ENCODE measurements at regions not wholly inside any gene's neighbourhood (a gene's known extent, or its start where the extent isn't known, plus 50 kb on each side); places are given as distances from the start of the nearest gene placed in this dataset.
"Not testable (repeated sequence)": the region's sequence is repeated elsewhere in the genome, so short reads cannot be mapped to it uniquely, and the experiment has no call there.

GRCh38 chr5:101212942-101213514 is 309.9 kb upstream of the ST8SIA4 start:
- H3K27me3 ChIP-seq: no peaks in the 10 kb centered on the region
- WGBS, 2 donors: 76 to 82% methylated on average over 10 of the region's 10 CpGs

GRCh38 chr5:101206534-101206933 is 303.5 kb upstream of the ST8SIA4 start:
- no peak overlapping the region for H3K4me3 ChIP-seq
- no peaks in the 10 kb centered on the region for H3K9me3 ChIP-seq
- no peak for DNase-seq (ENCODE audit: low spot score in 2 of 2)
- no peaks in the 10 kb centered on the region for H3K27me3 ChIP-seq
- no peak overlapping the region for H3K27ac ChIP-seq
- H3K36me3 ChIP-seq: no peaks in the 10 kb centered on the region
- no peak for TF ChIP-seq POLR2A (IDR thresholded peaks at IDR 0.05)
- H3K4me1 ChIP-seq: no peaks in the 10 kb centered on the region

More at GRCh38 chr5:101212942-101213514, 309.9 kb upstream of the ST8SIA4 start:
- no peak for TF ChIP-seq EP300 (IDR thresholded peaks at IDR 0.05)
- TF ChIP-seq POLR2A (IDR thresholded peaks at IDR 0.05): no peak
- no peak for TF ChIP-seq CTCF (IDR thresholded peaks at IDR 0.05)
- H3K4me1 ChIP-seq: no peaks in the 10 kb centered on the region
- no peak overlapping the region for H3K4me3 ChIP-seq
- H3K36me3 ChIP-seq: no peaks in the 10 kb centered on the region
- DNase-seq (ENCODE audit: low spot score in 2 of 2): no peak
- H3K27ac ChIP-seq: no peak overlapping the region
- no peaks in the 10 kb centered on the region for H3K9me3 ChIP-seq

GRCh38 chr5:101205065-101205464 is 302.0 kb upstream of the ST8SIA4 start:
- 83 to 91% methylated on average over 3 of the region's 3 CpGs for WGBS, 2 donors
- not testable (repeated sequence) for H3K27me3 ChIP-seq; H3K36me3 ChIP-seq; H3K4me1 ChIP-seq; DNase-seq (ENCODE audit: low spot score in 2 of 2); H3K9me3 ChIP-seq; H3K4me3 ChIP-seq; H3K27ac ChIP-seq

GRCh38 chr5:101180365-101180764 is 277.3 kb upstream of the ST8SIA4 start:
- H3K4me1 ChIP-seq; H3K27me3 ChIP-seq; H3K4me3 ChIP-seq; DNase-seq (ENCODE audit: low spot score in 2 of 2); H3K36me3 ChIP-seq; H3K9me3 ChIP-seq; H3K27ac ChIP-seq: not testable (repeated sequence)
- WGBS, 2 donors: 69 to 91% methylated on average over 2 to 8 of the region's 10 CpGs

GRCh38 chr5:101176605-101177004 is 273.5 kb upstream of the ST8SIA4 start:
- TF ChIP-seq POLR2A (IDR thresholded peaks at IDR 0.05) (no peak), EP300 (IDR thresholded peaks at IDR 0.05) (no peak), CTCF (IDR thresholded peaks at IDR 0.05) (no peak)
- Histone ChIP-seq H3K27me3 (no peaks in the 10 kb centered on the region), H3K4me1 (no peaks in the 10 kb centered on the region), H3K36me3 (no peaks in the 10 kb centered on the region), H3K9me3 (peaks cover 0 to 10% (median 0%) of the 10 kb centered on the region in 4 donors), H3K27ac (no peak overlapping the region), H3K4me3 (no peak overlapping the region)
- DNase-seq (ENCODE audit: low spot score in 2 of 2): no peak
- 82 to 85% methylated on average over 3 of the region's 3 CpGs for WGBS, 2 donors

GRCh38 chr5:101174981-101175380 is 271.9 kb upstream of the ST8SIA4 start:
- Histone ChIP-seq H3K4me3 (no peak overlapping the region), H3K27me3 (no peaks in the 10 kb centered on the region), H3K4me1 (no peaks in the 10 kb centered on the region), H3K36me3 (no peaks in the 10 kb centered on the region), H3K27ac (no peak overlapping the region), H3K9me3 (peaks cover 0 to 10% (median 0%) of the 10 kb centered on the region in 4 donors)
- DNase-seq (ENCODE audit: low spot score in 2 of 2): no peak
- 64 to 77% methylated on average over 1 of the region's 1 CpG for WGBS, 2 donors
- no peak for TF ChIP-seq EP300 (IDR thresholded peaks at IDR 0.05)
- TF ChIP-seq POLR2A (IDR thresholded peaks at IDR 0.05): no peak
- no peak for TF ChIP-seq CTCF (IDR thresholded peaks at IDR 0.05)

- Histone ChIP-seq H3K9me3 (peaks cover 0 to 5% (median 0%) of the 10 kb centered on the region in 4 donors), H3K27ac (no peak overlapping the region), H3K36me3 (no peaks in the 10 kb centered on the region), H3K4me1 (peaks cover 0 to 13% (median 0%) of the 10 kb centered on the region in 4 donors), H3K4me3 (no peak overlapping the region), H3K27me3 (no peaks in the 10 kb centered on the region)
- DNase-seq (ENCODE audit: low spot score in 2 of 2): no peak
- 88 to 90% methylated on average over 4 of the region's 4 CpGs for WGBS, 2 donors
- TF ChIP-seq POLR2A (IDR thresholded peaks at IDR 0.05) (no peak), CTCF (IDR thresholded peaks at IDR 0.05) (no peak), EP300 (IDR thresholded peaks at IDR 0.05) (no peak)
These were observed 260.0 kb upstream of the ST8SIA4 start for GRCh38 chr5:101163088-101163487.
